Activated CD8-positive, alpha-beta memory T cell treated with anti-CD3 and anti-CD28 coated beads, Interleukin-2, amount 10 ng/mL, durations not matched to agents 7 days and 5 days (primary cell): ENCODE measurements at regions not wholly inside any gene's neighbourhood (a gene's known extent, or its start where the extent isn't known, plus 50 kb on each side); places are given as distances from the start of the nearest gene placed in this dataset.
"Not testable (repeated sequence)": the region's sequence is repeated elsewhere in the genome, so short reads cannot be mapped to it uniquely, and the experiment has no call there.

Experiments used
- ATAC-seq: fragments of 150-1000 bp; cut with Tn5 transposase; one replicate; pipeline ENCODE4 v1.10.0; 2021; ENCODE audit warnings: moderate library complexity
- CTCF ChIA-PET: fragments of 350-600 bp; sonication (Branson Sonifier 250); formaldehyde crosslinking; loops from one replicate; lab custom pipeline; 2021; ENCODE audit warnings: antibody characterized with exemption; lab: Charles Lee
- DNase-seq: peaks from one replicate; pipeline ENCODE4 v3.0.0-alpha.2; 2020
- H3K27ac Mint-ChIP-seq: one replicate; pipeline ENCODE4 v1.8.0; 2021; ENCODE audit warnings: mild to moderate bottlenecking, mixed read lengths
- H3K27me3 Mint-ChIP-seq: one replicate; pipeline ENCODE4 v1.8.0; 2021; ENCODE audit warnings: mixed read lengths
- H3K36me3 Mint-ChIP-seq: one replicate; pipeline ENCODE4 v1.8.0; 2021; ENCODE audit warnings: mild to moderate bottlenecking, mixed read lengths
- H3K4me1 Mint-ChIP-seq: one replicate; pipeline ENCODE4 v1.8.0; 2021; ENCODE audit warnings: mixed read lengths
- H3K4me3 Mint-ChIP-seq: one replicate; pipeline ENCODE4 v1.8.0; 2021; ENCODE audit warnings: mild to moderate bottlenecking, moderate library complexity, mixed read lengths
- H3K9me3 Mint-ChIP-seq: one replicate; pipeline ENCODE4 v1.8.0; 2022; ENCODE audit warnings: low read depth, mixed read lengths

DNA sequence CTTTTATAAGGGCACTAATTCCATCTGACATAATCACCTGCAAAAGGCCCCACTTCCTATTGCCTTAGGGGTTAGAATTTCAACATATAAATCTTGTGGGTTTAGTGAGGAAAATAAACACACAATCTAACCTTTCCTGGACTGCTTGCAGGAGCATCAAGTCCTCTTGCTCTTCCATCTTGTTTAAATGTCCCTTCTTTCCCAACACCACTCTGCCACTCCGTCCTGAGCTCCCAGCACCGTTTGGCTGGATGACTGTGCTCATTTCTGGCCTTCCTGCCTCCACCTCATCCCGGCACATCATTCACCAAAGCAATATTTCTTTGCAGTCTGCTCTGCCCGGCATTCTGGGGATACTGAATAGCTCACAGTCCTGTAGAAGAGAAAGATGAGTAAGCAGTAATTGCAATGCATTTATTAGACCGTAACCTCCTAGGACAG is 247.8 kb downstream of the BCL2 start:
- H3K4me1 Mint-ChIP-seq = peaks cover 13% of the 10 kb centered on the region

DNA sequence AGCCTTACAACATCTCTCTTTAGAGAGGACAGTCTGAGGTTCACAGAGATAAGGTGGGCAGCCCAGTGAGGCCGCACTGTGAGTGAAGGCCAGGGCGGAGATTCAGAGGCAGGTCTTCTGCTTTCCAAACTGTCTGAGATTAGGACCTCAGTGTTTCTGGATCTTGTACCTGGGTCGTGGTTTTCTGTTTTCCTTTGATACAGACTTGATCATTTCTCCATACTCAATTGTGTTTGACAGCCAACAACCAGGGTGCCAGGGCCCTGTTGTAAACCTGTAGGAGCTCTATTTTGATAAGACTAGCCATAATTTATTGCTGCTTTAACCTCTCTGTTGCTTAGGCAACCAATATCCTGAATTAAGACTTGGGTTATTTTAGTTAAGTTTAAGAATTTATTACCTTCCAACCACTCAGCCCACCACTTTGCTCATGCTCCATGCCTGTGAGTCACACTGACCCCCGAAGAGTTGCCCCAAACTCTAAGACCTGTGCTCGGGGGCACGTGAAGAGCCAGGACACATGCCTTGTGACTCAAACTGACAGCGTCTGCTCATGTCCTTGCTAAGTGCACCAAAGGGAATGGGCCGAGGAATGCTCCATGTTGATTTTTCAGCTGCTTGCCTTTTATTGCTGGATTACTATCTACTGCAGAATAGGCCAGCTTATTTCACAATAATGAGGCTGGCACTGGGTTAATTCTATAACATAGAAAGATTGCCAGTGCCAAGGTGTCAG is 248.6 kb downstream of the BCL2 start:
- no peak overlapping the region for H3K4me3 Mint-ChIP-seq
- peaks cover 19% of the 10 kb centered on the region for H3K27me3 Mint-ChIP-seq
- DNase-seq = no peak
- H3K4me1 Mint-ChIP-seq = peaks cover 13% of the 10 kb centered on the region
- H3K27ac Mint-ChIP-seq = no peak overlapping the region
- H3K36me3 Mint-ChIP-seq = no peaks in the 10 kb centered on the region
- no peaks in the 10 kb centered on the region for H3K9me3 Mint-ChIP-seq
- no peak for ATAC-seq
- CTCF ChIA-PET = interaction anchor here (1.0 kb wide), 2 partner anchors 19 to 55 kb away, joined by 3 read pairs; no protein-coding TSS in a partner anchor

More for the DNA sequence above, 247.8 kb downstream of the BCL2 start:
- Mint-ChIP-seq H3K27ac (no peak overlapping the region), H3K9me3 (no peaks in the 10 kb centered on the region), H3K4me3 (no peak overlapping the region), H3K27me3 (peaks cover 21% of the 10 kb centered on the region), H3K36me3 (no peaks in the 10 kb centered on the region)
- CTCF ChIA-PET = no interaction called here
- DNase-seq (no peak), ATAC-seq (no peak)

DNA sequence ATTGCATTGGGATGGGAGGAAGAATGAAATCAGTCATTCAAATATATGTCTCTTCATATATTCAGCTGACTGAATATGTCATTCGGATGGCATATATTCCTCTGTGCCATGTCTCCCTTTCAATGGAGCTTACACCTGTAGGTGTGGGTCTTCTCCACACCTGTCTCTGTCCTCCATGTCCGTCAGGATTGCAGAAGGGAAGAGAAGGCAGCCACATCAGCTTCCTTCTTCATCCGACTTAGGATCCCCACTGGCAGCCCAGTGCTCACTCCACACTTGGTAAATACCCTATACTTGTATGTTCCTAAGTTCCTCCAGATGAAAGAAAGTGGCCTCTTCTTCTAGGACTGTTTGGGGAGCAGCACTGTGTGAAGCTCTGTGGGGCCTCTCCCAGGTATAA is 250.1 kb downstream of the BCL2 start:
- H3K27ac Mint-ChIP-seq = no peak overlapping the region
- H3K9me3 Mint-ChIP-seq = no peaks in the 10 kb centered on the region
- H3K4me3 Mint-ChIP-seq = no peak overlapping the region
- CTCF ChIA-PET = no interaction called here
- no peaks in the 10 kb centered on the region for H3K36me3 Mint-ChIP-seq
- ATAC-seq (no peak), DNase-seq (no peak)
- H3K27me3 Mint-ChIP-seq = peaks cover 24% of the 10 kb centered on the region
- H3K4me1 Mint-ChIP-seq = peaks cover 2% of the 10 kb centered on the region

- DNase-seq = no peak
- Mint-ChIP-seq H3K36me3 (no peaks in the 10 kb centered on the region), H3K9me3 (no peaks in the 10 kb centered on the region), H3K27ac (no peak overlapping the region), H3K4me3 (no peak overlapping the region), H3K4me1 (peaks cover 2% of the 10 kb centered on the region), H3K27me3 (peaks cover 26% of the 10 kb centered on the region)
- no peak for ATAC-seq
- CTCF ChIA-PET = no interaction called here
Observed at GRCh38 chr18:63067939-63068338, 251.6 kb downstream of the BCL2 start.

GRCh38 chr18:63065172-63065571 is 254.4 kb downstream of the BCL2 start:
- no peaks in the 10 kb centered on the region for H3K36me3 Mint-ChIP-seq
- no peak overlapping the region for H3K4me3 Mint-ChIP-seq
- peaks cover 2% of the 10 kb centered on the region for H3K4me1 Mint-ChIP-seq
- DNase-seq (no peak), ATAC-seq (no peak)
- H3K27ac Mint-ChIP-seq = no peak overlapping the region
- peaks cover 30% of the 10 kb centered on the region for H3K27me3 Mint-ChIP-seq
- CTCF ChIA-PET = no interaction called here
- no peaks in the 10 kb centered on the region for H3K9me3 Mint-ChIP-seq

GRCh38 chr18:63063171-63063570 is 256.4 kb downstream of the BCL2 start:
- Mint-ChIP-seq H3K4me1 (peaks cover 2% of the 10 kb centered on the region), H3K36me3 (no peaks in the 10 kb centered on the region), H3K4me3 (no peak overlapping the region), H3K27ac (no peak overlapping the region), H3K27me3 (peaks cover 20% of the 10 kb centered on the region), H3K9me3 (no peaks in the 10 kb centered on the region)
- no peak for DNase-seq
- ATAC-seq = no peak
- CTCF ChIA-PET = no interaction called here

GRCh38 chr18:63062246-63062645 is 257.3 kb downstream of the BCL2 start:
- Mint-ChIP-seq H3K36me3 (no peaks in the 10 kb centered on the region), H3K4me3 (no peak overlapping the region), H3K27me3 (peaks cover 17% of the 10 kb centered on the region), H3K9me3 (no peaks in the 10 kb centered on the region), H3K4me1 (no peaks in the 10 kb centered on the region), H3K27ac (no peak overlapping the region)
- CTCF ChIA-PET = interaction anchor here (1.1 kb wide), 1 partner anchor 278 kb away, joined by 3 read pairs; no protein-coding TSS in a partner anchor
- no peak for DNase-seq
- no peak for ATAC-seq

DNA sequence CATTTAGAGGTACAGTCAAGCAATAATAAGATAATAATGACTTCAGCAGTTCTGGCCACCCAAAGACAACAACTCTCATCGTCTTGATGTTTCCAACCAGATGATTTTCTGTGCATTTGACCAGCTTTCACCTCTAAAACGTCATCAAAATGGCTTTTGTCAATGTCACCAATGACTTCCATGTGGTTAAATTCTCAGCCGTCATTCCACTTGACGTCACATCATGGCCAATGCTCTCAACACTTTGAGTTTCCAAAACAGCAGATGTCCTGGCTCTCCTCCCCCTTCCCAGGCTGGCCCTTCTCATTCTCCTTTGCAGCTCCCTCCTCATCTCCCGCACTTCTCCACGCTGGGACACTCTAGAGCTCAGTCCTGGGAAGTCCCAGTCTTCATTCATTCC is 258.3 kb downstream of the BCL2 start:
- no peak for ATAC-seq
- Mint-ChIP-seq H3K36me3 (no peaks in the 10 kb centered on the region), H3K27me3 (peaks cover 17% of the 10 kb centered on the region), H3K9me3 (no peaks in the 10 kb centered on the region), H3K4me1 (no peaks in the 10 kb centered on the region), H3K4me3 (no peak overlapping the region), H3K27ac (no peak overlapping the region)
- DNase-seq = no peak
- CTCF ChIA-PET = interaction anchor here (1.1 kb wide), 1 partner anchor 279 kb away, joined by 3 read pairs; no protein-coding TSS in a partner anchor

- ATAC-seq (no peak), DNase-seq (no peak)
- H3K9me3 Mint-ChIP-seq = no peaks in the 10 kb centered on the region
- no peak overlapping the region for H3K27ac Mint-ChIP-seq
- H3K36me3 Mint-ChIP-seq = no peaks in the 10 kb centered on the region
- CTCF ChIA-PET = no interaction called here
- no peak overlapping the region for H3K4me3 Mint-ChIP-seq
- peaks cover 4% of the 10 kb centered on the region for H3K4me1 Mint-ChIP-seq
- H3K27me3 Mint-ChIP-seq = peaks cover 6% of the 10 kb centered on the region
Observed at GRCh38 chr18:63058521-63058920, 261.0 kb downstream of the BCL2 start.

GRCh38 chr18:63057707-63058106 is 261.9 kb downstream of the BCL2 start:
- CTCF ChIA-PET = no interaction called here
- Mint-ChIP-seq H3K4me3 (no peak overlapping the region), H3K27ac (no peak overlapping the region), H3K27me3 (peaks cover 4% of the 10 kb centered on the region), H3K4me1 (peaks cover 4% of the 10 kb centered on the region), H3K9me3 (no peaks in the 10 kb centered on the region), H3K36me3 (no peaks in the 10 kb centered on the region)
- DNase-seq = no peak
- no peak for ATAC-seq

DNA sequence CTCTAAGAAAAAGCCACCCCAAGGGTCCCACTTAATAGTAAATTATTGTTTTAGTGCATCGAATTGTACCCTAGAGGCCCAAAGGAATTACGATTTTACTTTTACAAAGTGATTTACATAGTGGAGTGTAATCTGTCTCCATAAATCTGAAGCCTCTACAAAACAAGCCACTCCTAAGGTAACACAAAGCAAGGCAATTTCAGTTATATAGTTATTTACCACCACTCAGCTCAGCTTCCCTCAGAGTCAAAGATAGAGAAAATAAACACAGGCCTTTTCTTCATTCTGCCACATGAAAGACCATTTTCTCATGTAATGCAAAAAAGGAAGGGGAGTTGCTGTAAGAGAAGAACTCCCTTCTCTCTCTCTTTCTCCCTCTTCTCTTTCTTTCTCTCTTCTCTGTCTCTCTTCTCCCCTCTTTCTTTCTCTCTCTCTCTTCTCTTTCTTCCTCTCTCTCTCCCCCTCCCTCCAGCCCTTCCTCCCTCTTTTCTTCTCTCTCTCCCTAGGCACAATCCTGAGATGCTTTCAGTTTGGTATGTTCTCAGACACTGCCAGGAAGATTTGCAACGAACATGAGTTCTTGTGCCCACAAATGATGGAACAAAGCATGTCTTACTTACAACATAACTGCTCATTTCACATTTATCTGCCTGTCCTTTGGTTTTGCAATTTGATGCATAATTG is 264.5 kb downstream of the BCL2 start:
- peaks cover 5% of the 10 kb centered on the region for H3K27me3 Mint-ChIP-seq
- H3K9me3 Mint-ChIP-seq = no peaks in the 10 kb centered on the region
- no peaks in the 10 kb centered on the region for H3K36me3 Mint-ChIP-seq
- no peak overlapping the region for H3K27ac Mint-ChIP-seq
- DNase-seq = no peak
- ATAC-seq = no peak
- peaks cover 19% of the 10 kb centered on the region for H3K4me1 Mint-ChIP-seq
- no peak overlapping the region for H3K4me3 Mint-ChIP-seq
- CTCF ChIA-PET = interaction anchor here (1.2 kb wide), 1 partner anchor 39 kb away, joined by 4 read pairs; no protein-coding TSS in a partner anchor

- peaks cover 14% of the 10 kb centered on the region for H3K27me3 Mint-ChIP-seq
- H3K4me3 Mint-ChIP-seq = no peak overlapping the region
- H3K4me1 Mint-ChIP-seq = peaks cover 23% of the 10 kb centered on the region
- no peaks in the 10 kb centered on the region for H3K9me3 Mint-ChIP-seq
- CTCF ChIA-PET = interaction anchor here (1.2 to 2.4 kb wide), 3 partner anchors 19 to 35 kb away, joined by 3 to 9 read pairs (median 3); no protein-coding TSS in a partner anchor
- no peak overlapping the region for H3K27ac Mint-ChIP-seq
- DNase-seq = no peak
- ATAC-seq = no peak
- no peaks in the 10 kb centered on the region for H3K36me3 Mint-ChIP-seq
Observed at GRCh38 chr18:63051928-63052327, 267.6 kb downstream of the BCL2 start.

GRCh38 chr18:63050667-63051395 is 268.7 kb downstream of the BCL2 start:
- H3K4me3 Mint-ChIP-seq, H3K9me3 Mint-ChIP-seq, DNase-seq, H3K36me3 Mint-ChIP-seq: not testable (repeated sequence)
- Mint-ChIP-seq H3K27me3 (peaks cover 22% of the 10 kb centered on the region), H3K27ac (peak overlapping the region; percentile 45), H3K4me1 (peaks cover 23% of the 10 kb centered on the region)
- peak; percentile 75 for ATAC-seq
- CTCF ChIA-PET = interaction anchor here (1.2 to 2.4 kb wide), 3 partner anchors 20 to 34 kb away, joined by 3 to 9 read pairs (median 3); no protein-coding TSS in a partner anchor
